Activated CD8-positive, alpha-beta memory T cell treated with anti-CD3 and anti-CD28 coated beads for 4 hours (primary cell): ENCODE measurements at regions not wholly inside any gene's neighbourhood (a gene's known extent, or its start where the extent isn't known, plus 50 kb on each side); places are given as distances from the start of the nearest gene placed in this dataset.
"Not testable (repeated sequence)": the region's sequence is repeated elsewhere in the genome, so short reads cannot be mapped to it uniquely, and the experiment has no call there.

ENCODE experiments used
- DNase-seq, 2 donors: peaks; one replicate each; pipeline ENCODE4 v3.0.0-alpha.2; 2020; ENCODE audit warnings: low read depth in 2 of 2

- no peak for DNase-seq
Measured at GRCh38 chr15:70249616-70250015, 151.9 kb upstream of the TLE3 start.

- no peak for DNase-seq
Measured at GRCh38 chr15:70248116-70249025, 150.7 kb upstream of the TLE3 start.

GRCh38 chr15:70247281-70247680 lies 149.6 kb upstream of the TLE3 start:
- no peak for DNase-seq

GRCh38 chr15:70246623-70247220 lies 149.0 kb upstream of the TLE3 start:
- DNase-seq, result no peak

GRCh38 chr15:70245932-70246622 lies 148.4 kb upstream of the TLE3 start:
- no peak for DNase-seq

GRCh38 chr15:70244978-70245542 lies 147.3 kb upstream of the TLE3 start:
- DNase-seq, result no peak

- no peak for DNase-seq
Measured at GRCh38 chr15:70243686-70244540, 146.2 kb upstream of the TLE3 start.

- DNase-seq, result no peak
Measured at GRCh38 chr15:70242951-70243685, 145.4 kb upstream of the TLE3 start.

- DNase-seq, result no peak
Measured at GRCh38 chr15:70241561-70242320, 144.0 kb upstream of the TLE3 start.

GRCh38 chr15:70240820-70241430 lies 143.2 kb upstream of the TLE3 start:
- DNase-seq, result no peak

- DNase-seq, result no peak
Measured at GRCh38 chr15:70240082-70240481, 142.4 kb upstream of the TLE3 start.

- no peak for DNase-seq
Measured at GRCh38 chr15:70238917-70239316, 141.2 kb upstream of the TLE3 start.

GRCh38 chr15:70237626-70238025 lies 139.9 kb upstream of the TLE3 start:
- no peak for DNase-seq

GRCh38 chr15:70236341-70237086 lies 138.8 kb upstream of the TLE3 start:
- no peak for DNase-seq

- DNase-seq, result no peak
Measured at GRCh38 chr15:70235347-70235746, 137.6 kb upstream of the TLE3 start.

- DNase-seq, result no peak
Measured at GRCh38 chr15:70234256-70234905, 136.7 kb upstream of the TLE3 start.

- DNase-seq, result no peak
Measured at GRCh38 chr15:70231484-70231883, 133.8 kb upstream of the TLE3 start.

- DNase-seq, result not testable (repeated sequence)
Measured at GRCh38 chr15:70227918-70228317, 130.2 kb upstream of the TLE3 start.
